HUES48 (cell line): ENCODE measurements at regions not wholly inside any gene's neighbourhood (a gene's known extent, or its start where the extent isn't known, plus 50 kb on each side); places are given as distances from the start of the nearest gene placed in this dataset.

ENCODE experiments used
- H3K27ac ChIP-seq: one replicate; pipeline ENCODE4 v1.7.0; 2013; ENCODE audit warnings: low read depth, low read length, inconsistent platforms
- H3K27me3 ChIP-seq: 2 replicates; pipeline ENCODE4 v1.6.1; 2013; ENCODE audit warnings: mild to moderate bottlenecking, low read length; ENCODE audit not compliant: control insufficient read depth, insufficient read depth
- H3K36me3 ChIP-seq: 2 replicates; pipeline ENCODE4 v1.6.1; 2013; ENCODE audit warnings: low read length; ENCODE audit not compliant: control insufficient read depth, insufficient read depth
- H3K4me1 ChIP-seq: 2 replicates; pipeline ENCODE4 v1.6.1; 2013; ENCODE audit warnings: mild to moderate bottlenecking, low read length; ENCODE audit not compliant: control insufficient read depth, insufficient read depth
- H3K4me3 ChIP-seq: 2 replicates; pipeline ENCODE4 v1.5.1; 2013; ENCODE audit warnings: mild to moderate bottlenecking, low read depth, low read length
- H3K9ac ChIP-seq: 2 replicates; pipeline ENCODE4 v1.6.1; 2013; ENCODE audit warnings: mild to moderate bottlenecking, low read depth, low read length, moderate library complexity
- H3K9me3 ChIP-seq: 2 replicates; pipeline ENCODE4 v1.6.1; 2013; ENCODE audit warnings: low read length; ENCODE audit not compliant: control insufficient read depth, insufficient read depth

DNA sequence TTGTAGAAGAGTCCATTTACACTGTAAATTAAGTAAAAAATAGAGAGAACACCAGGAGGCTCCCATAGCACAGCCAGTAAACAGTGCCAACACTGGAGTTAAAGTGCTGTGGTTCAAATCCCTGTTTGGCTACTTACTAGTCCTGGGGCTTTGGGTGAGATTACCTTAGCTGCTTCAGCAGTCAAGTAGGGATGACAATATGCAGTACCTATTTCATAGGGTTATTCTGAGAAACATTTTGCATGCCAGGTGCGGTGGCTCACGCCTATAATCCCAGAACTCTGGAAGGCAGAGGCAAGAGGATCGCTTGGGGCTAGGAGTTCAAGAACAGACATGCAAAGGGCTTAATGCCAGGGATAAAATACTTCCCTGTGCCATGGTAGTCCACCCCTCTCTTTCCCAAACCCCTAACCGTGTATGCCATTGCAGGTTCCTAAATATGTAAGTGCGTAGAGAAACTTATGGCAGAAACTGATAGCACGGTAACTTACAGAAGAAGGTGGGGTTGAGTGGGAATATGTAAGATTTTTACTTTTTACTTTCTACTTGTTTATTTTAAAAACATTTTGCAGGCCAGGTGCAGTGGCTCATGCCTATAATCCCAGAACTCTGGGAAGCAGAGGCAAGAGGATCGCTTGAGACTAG is 86.4 kb upstream of the PICALM start:
- Histone ChIP-seq H3K4me1 (peaks cover 7% of the 10 kb centered on the region), H3K27ac (no peak overlapping the region)

DNA sequence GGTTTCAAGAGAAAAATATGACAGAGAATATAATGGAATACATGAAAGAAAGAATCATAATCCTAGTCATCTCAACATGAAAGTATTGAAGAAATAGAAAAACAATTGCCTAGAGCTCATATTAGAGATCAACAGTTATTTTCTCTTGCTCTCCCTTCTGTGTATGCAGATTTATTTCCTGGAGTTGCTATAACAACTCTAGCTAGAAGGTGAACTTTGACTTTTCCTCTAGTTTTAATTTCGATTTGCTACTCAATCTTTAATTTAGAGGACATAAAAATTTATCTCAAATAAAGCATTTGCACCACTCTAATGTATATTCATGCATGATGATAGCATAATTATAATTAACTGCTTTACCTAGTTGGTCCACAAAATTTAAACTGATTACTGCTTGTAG is 84.6 kb upstream of the PICALM start:
- Histone ChIP-seq H3K9me3 (no peaks in the 10 kb centered on the region), H3K4me1 (peaks cover 13% of the 10 kb centered on the region)

More for the DNA sequence above, 86.4 kb upstream of the PICALM start:
- Histone ChIP-seq H3K9ac (no peak overlapping the region), H3K27me3 (no peaks in the 10 kb centered on the region), H3K4me3 (no peak overlapping the region), H3K36me3 (no peaks in the 10 kb centered on the region), H3K9me3 (no peaks in the 10 kb centered on the region)

DNA sequence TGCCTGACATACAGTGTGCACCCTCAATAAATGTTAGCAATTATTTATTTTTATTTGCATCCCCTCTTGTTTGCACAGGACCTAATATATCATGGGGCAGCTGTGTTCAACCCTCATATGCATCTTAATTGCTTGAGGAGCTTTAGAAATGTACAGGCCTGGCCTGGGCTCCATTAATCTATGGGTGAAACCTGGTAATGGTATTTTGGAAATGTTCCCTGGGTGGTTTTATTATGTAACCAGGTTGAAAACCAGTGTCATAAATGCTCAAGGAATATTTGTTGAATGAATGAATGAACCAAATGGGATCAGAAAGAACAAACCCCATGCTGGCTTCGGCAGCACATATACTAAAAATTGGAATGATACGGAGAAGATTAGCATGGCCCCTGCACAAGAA is 84.0 kb upstream of the PICALM start:
- Histone ChIP-seq H3K36me3 (no peaks in the 10 kb centered on the region), H3K9me3 (no peaks in the 10 kb centered on the region), H3K9ac (no peak overlapping the region), H3K27ac (no peak overlapping the region), H3K4me1 (peaks cover 17% of the 10 kb centered on the region), H3K27me3 (no peaks in the 10 kb centered on the region), H3K4me3 (no peak overlapping the region)

More for the DNA sequence above, 84.6 kb upstream of the PICALM start:
- H3K27ac ChIP-seq, result no peak overlapping the region
- H3K27me3 ChIP-seq, result no peaks in the 10 kb centered on the region
- no peak overlapping the region for H3K4me3 ChIP-seq
- no peaks in the 10 kb centered on the region for H3K36me3 ChIP-seq
- no peak overlapping the region for H3K9ac ChIP-seq

DNA sequence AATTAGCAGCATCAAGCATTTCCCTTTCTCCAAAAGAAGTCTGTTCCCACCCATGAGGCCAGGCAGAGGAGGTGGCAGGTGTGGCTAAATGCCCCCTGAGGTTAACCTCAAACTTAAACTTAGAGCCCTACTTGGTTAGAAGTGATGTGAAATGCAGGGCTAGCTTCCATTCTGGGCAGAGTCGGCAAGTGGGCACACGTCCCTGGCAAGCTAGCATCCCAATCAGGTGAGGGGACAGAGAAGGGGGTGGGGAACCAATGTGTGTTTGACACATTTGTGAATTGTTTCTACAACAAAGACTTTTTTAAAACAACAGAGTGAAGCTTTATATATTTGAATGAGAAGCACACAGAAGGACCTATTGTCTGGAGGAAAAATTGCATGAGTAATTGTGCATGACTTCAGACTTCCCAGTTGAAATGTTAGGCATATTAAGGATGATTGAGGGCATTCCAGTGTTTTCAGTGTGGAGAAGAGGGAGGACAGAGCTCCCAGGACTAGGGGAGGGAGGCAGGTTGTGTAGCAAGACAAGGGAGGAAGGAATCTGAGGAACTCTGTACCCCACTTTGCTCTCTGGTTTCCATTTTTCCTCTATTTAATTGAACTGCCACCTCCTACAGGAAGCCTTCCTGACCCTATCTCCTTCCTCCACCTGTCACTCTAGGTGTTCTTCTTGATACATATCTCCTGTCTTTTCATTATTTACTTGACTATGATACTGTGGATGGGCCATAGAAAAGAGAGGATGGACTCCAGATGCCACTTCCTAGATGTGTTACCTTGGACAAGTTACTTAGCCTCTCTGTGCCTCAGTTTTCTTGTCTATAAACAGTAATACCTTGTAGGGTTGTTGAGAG is 83.3 kb upstream of the PICALM start:
- no peaks in the 10 kb centered on the region for H3K9me3 ChIP-seq
- peaks cover 17% of the 10 kb centered on the region for H3K4me1 ChIP-seq
- no peaks in the 10 kb centered on the region for H3K36me3 ChIP-seq
- no peak overlapping the region for H3K4me3 ChIP-seq
- no peak overlapping the region for H3K9ac ChIP-seq
- no peaks in the 10 kb centered on the region for H3K27me3 ChIP-seq
- no peak overlapping the region for H3K27ac ChIP-seq

DNA sequence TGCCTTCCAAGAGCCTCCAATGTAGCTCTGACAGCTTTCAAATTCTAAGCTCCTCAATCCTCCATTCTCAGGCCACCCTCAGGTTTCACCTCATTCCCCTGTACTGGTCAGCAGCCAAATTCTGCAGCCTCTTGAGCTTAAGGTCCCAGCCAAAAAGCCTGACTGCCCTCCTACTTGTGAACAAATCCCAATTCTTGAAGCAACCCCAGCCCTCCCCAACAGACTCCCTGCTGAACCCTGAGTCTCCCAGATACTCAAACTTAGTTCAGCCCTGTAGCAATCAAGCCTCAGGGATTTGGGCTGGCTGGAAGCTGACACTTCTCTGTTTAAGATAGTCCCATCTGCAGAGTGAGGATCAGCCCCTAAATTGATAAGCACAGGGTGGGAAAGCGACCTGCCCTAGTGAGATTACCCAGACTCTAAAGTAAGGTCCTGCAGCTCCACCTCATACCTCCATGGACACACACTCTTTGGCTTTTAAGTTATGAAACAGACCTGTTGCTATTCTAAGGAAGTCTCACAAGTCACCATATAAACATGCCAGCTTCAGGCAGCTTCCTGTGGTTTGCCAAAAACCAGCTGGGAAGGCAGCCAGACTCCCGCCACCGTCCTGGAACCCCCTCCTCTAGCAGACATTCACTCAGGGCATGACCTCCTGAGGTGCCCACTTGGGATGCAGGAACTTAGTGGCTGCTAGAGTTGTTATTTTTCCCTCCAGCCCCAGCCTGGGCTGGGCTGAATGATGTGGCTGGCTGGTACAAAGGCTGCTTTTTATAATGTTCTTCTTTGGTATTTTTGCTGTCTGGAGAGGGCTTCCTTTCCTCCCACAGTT is 82.5 kb upstream of the PICALM start:
- no peaks in the 10 kb centered on the region for H3K27me3 ChIP-seq
- H3K4me1 ChIP-seq, result peaks cover 17% of the 10 kb centered on the region
- H3K9ac ChIP-seq, result no peak overlapping the region
- no peaks in the 10 kb centered on the region for H3K36me3 ChIP-seq
- H3K4me3 ChIP-seq, result no peak overlapping the region
- H3K9me3 ChIP-seq, result no peaks in the 10 kb centered on the region
- H3K27ac ChIP-seq, result no peak overlapping the region

DNA sequence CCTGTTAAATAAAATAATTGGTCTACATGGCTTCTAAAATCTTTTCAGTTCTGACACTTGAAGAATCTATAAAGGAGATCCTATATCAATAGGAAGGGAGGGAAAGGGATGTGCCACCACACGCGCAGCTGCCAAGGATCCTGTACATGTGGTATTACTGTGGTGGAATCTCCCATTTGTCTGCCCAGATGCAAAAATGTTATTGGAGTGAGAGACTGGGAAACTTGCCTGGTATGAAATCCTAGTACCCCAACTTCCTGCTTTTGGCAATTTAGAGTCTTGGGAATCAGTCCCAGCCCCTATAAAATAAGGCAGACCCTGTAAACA is 81.9 kb upstream of the PICALM start:
- Histone ChIP-seq H3K27ac (no peak overlapping the region), H3K27me3 (no peaks in the 10 kb centered on the region), H3K36me3 (no peaks in the 10 kb centered on the region), H3K9me3 (no peaks in the 10 kb centered on the region), H3K9ac (no peak overlapping the region), H3K4me3 (no peak overlapping the region), H3K4me1 (peaks cover 17% of the 10 kb centered on the region)

DNA sequence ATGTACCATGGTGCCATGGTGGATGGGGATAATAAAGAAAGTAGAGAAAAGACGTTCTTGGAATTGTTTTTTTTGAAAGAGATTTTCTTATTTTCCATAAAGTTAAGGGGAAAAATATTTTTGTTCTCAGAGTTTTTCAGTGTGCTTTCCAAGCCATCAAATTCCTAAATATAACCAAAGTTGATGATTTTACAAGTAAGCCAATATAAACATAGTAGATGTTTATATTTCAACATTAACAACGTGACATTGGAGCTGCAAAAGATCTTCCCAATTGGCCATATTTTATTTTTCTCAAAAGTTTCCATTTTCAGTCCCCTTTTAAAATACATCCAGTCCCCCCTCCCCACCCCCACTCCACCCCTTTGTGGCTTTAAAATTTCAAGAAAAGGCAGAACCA is 80.9 kb upstream of the PICALM start:
- no peaks in the 10 kb centered on the region for H3K9me3 ChIP-seq
- peaks cover 17% of the 10 kb centered on the region for H3K4me1 ChIP-seq
- no peak overlapping the region for H3K9ac ChIP-seq
- H3K4me3 ChIP-seq, result no peak overlapping the region
- H3K27ac ChIP-seq, result no peak overlapping the region
- no peaks in the 10 kb centered on the region for H3K27me3 ChIP-seq
- H3K36me3 ChIP-seq, result no peaks in the 10 kb centered on the region

DNA sequence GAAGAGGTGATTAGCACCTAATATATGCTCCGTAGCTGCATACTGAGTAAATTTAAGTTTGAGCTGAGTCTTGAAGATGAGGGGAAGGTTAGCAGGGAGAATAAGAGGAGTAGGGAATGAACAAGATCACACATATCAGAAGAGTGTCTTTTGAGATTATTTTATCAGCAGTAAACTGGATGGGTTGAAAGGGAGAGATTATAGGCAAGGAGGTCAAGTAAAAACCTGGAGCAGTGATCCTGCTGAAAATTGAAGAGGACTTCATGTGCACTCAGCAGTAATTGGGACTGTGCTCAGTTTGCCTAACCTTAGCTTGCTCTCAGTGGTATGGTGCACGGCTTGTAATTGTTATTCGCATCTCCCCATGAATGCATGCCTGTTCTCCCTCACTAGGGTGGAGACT is 79.5 kb upstream of the PICALM start:
- Histone ChIP-seq H3K27ac (no peak overlapping the region), H3K4me3 (no peak overlapping the region), H3K36me3 (no peaks in the 10 kb centered on the region), H3K4me1 (peaks cover 17% of the 10 kb centered on the region), H3K27me3 (no peaks in the 10 kb centered on the region), H3K9me3 (no peaks in the 10 kb centered on the region), H3K9ac (no peak overlapping the region)

DNA sequence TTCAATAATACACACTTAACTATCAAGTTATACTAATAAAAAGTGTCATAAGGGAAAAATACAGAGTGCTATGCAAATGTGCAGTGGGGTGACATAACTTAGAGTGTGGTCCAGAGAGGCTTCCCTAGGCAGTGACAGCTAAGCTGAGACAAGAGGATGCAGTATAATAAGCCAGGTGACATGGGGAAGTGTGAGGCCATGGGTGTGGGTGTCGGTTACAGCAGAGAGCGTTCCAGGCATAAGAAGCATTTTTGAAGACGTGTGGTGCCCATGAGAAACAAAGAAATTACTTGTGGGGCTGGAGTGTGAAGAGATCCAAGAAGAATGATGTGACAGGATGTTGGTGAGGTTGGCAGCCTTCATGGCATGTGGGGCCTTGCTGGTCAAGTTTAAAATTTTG is 78.1 kb upstream of the PICALM start:
- Histone ChIP-seq H3K27me3 (no peaks in the 10 kb centered on the region), H3K9ac (no peak overlapping the region), H3K36me3 (no peaks in the 10 kb centered on the region), H3K27ac (no peak overlapping the region), H3K9me3 (no peaks in the 10 kb centered on the region), H3K4me3 (no peak overlapping the region), H3K4me1 (peaks cover 17% of the 10 kb centered on the region)

DNA sequence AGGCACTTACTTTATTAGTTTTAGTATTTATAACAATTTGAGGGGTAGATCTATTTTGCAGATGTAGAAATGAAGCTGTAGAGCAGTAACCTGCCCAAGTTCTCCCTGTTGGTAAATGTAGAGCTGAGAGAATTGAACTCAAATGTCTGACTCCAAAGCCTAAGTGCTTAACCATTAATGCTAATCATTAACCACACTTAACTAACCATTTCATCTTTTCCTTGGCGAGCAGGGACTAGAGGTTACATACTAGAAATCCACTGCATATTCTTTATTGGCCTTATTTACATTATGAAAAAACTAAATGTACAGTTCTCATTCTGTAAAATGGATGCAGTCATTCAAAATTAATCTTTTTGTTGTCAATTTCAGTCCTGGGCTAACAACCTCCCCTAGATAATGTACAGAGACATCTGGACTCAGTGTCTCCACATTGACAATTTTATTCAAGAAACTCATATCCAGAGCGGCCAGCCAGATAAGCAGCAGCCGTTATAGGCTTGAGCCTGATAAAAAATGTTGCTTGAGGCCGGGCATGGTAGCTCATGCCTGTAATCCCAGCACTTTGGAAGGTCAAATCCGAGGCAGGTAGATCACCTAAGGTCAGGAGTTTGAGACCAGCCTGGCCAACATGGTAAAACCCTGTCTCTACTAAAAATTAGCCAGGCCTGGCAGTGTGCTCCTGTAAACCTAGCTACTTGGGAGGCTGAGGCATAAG is 76.7 kb upstream of the PICALM start:
- Histone ChIP-seq H3K36me3 (no peaks in the 10 kb centered on the region), H3K4me3 (no peak overlapping the region), H3K27ac (no peak overlapping the region), H3K27me3 (no peaks in the 10 kb centered on the region), H3K9me3 (no peaks in the 10 kb centered on the region), H3K9ac (no peak overlapping the region), H3K4me1 (peaks cover 10% of the 10 kb centered on the region)
